GM12878 (cell line): ENCODE measurements at regions not wholly inside any gene's neighbourhood (a gene's known extent, or its start where the extent isn't known, plus 50 kb on each side); places are given as distances from the start of the nearest gene placed in this dataset.

ENCODE experiments used
- ATAC-seq: fragments of 200-7000 bp; cut with Tn5 transposase; 3 replicates; pipeline ENCODE4 v1.9.1; 2020; ENCODE audit warnings: mild to moderate bottlenecking, moderate library complexity
- BruUV-seq: library from RNA; stranded (reverse); fragments of 400-500 nt; replicated peaks from 2 replicates; lab custom pipeline; 2021; lab: Mats Ljungman, UMichigan
- CTCF ChIA-PET: fragments of 300-600 bp; sonication (Branson Sonifier 250); formaldehyde crosslinking; extraction: SDS; loops from one replicate; lab custom pipeline; 2021; ENCODE audit warnings: inconsistent platforms; lab: Yijun Ruan, JAX
- POLR2A ChIA-PET: fragments of 350-600 bp; formaldehyde crosslinking; extraction: SDS; loops from one replicate; lab custom pipeline; 2021; ENCODE audit warnings: inconsistent platforms; lab: Charles Lee
- RAD21 ChIA-PET: fragments of 300-600 bp; sonication (Branson Sonifier 250); formaldehyde crosslinking; loops from one replicate; lab custom pipeline; 2023; ENCODE audit warnings: antibody characterized with exemption; ENCODE audit not compliant: unreplicated experiment; lab: Charles Lee
- SMC1A ChIA-PET: fragments of 300-600 bp; sonication (Branson Sonifier 250); formaldehyde crosslinking; loops from one replicate; lab custom pipeline; 2023; ENCODE audit not compliant: unreplicated experiment, uncharacterized antibody; lab: Charles Lee
- DNase-seq: peaks from one replicate; pipeline ENCODE4 v3.0.0-alpha.2; 2011; ENCODE audit warnings: low read depth, low spot score
- FAIRE-seq: peaks from 3 replicates; lab custom pipeline; 2011; peaks lifted over from hg19 to GRCh38; lab: Jason Lieb, UNC
- H2AFZ ChIP-seq: 2 replicates; pipeline ENCODE4 v1.6.0; 2011; ENCODE audit warnings: low read depth, low read length, control low read depth; ENCODE audit not compliant: control insufficient read depth
- H3K27ac ChIP-seq: 2 replicates; pipeline ENCODE4 v1.5.1; 2011; ENCODE audit warnings: control low read depth; ENCODE audit not compliant: control insufficient read depth, insufficient read depth
- H3K27me3 ChIP-seq, 2 experiments: replicated peaks in 1 of 2; 2 replicates each; pipeline versions ENCODE4 v1.6.0 to v1.6.1; 2011; ENCODE audit warnings: low read length in 1 of 2; ENCODE audit not compliant: control insufficient read depth in 2 of 2, insufficient read depth in 2 of 2
- H3K36me3 ChIP-seq, 2 experiments: 2 replicates each; pipeline ENCODE4 v1.5.1; 2011; ENCODE audit warnings: low read length in 1 of 2; ENCODE audit not compliant: control insufficient read depth in 2 of 2, insufficient read depth in 2 of 2
- H3K4me1 ChIP-seq: 2 replicates; pipeline ENCODE4 v1.6.1; 2011; ENCODE audit warnings: mild to moderate bottlenecking, low read length, moderate library complexity, mixed read lengths; ENCODE audit not compliant: control insufficient read depth, insufficient read depth
- H3K4me2 ChIP-seq: 2 replicates; pipeline ENCODE4 v1.6.0; 2011; ENCODE audit warnings: control low read depth; ENCODE audit not compliant: control insufficient read depth, insufficient read depth
- H3K4me3 ChIP-seq: fragments of 200-600 bp; sonication (generic); 2 replicates; pipeline ENCODE4 v1.5.1; 2016
- H3K79me2 ChIP-seq: 2 replicates; pipeline ENCODE4 v1.6.0; 2011; ENCODE audit warnings: low read length; ENCODE audit not compliant: control insufficient read depth, insufficient read depth
- H3K9ac ChIP-seq: 2 replicates; pipeline ENCODE4 v1.8.0; 2011; ENCODE audit warnings: low read length, control low read depth, mixed read lengths; ENCODE audit not compliant: control insufficient read depth, insufficient read depth
- H3K9me3 ChIP-seq: replicated peaks from 3 replicates; pipeline ENCODE4 v1.5.1; 2011; ENCODE audit warnings: mild to moderate bottlenecking, low read length; ENCODE audit not compliant: control insufficient read depth, insufficient read depth
- H4K20me1 ChIP-seq: 2 replicates; pipeline ENCODE4 v1.6.0; 2011; ENCODE audit not compliant: control insufficient read depth, insufficient read depth
- CBFB ChIP-seq: IDR thresholded peaks from 2 replicates; pipeline ENCODE4 v1.6.1; 2016; ENCODE audit warnings: antibody characterized with exemption, low read depth
- CEBPB ChIP-seq, 2 experiments: fragments of 150-350 bp in 1 of 2; IDR thresholded peaks; 2 replicates each; pipeline ENCODE4 v1.6.1; 2012 to 2014; ENCODE audit warnings: low read depth in 2 of 2, low read length in 2 of 2, borderline replicate concordance in 1 of 2, inconsistent platforms in 1 of 2
- CEBPZ ChIP-seq: fragments of 150-350 bp; IDR thresholded peaks from 2 replicates; pipeline ENCODE4 v1.6.1; 2016; ENCODE audit warnings: low read depth, low read length
- FOXK2 ChIP-seq: fragments of 450-650 bp; IDR thresholded peaks from 2 replicates; pipeline ENCODE4 v1.6.1; 2017; ENCODE audit warnings: mild to moderate bottlenecking, moderate library complexity
- MTA2 ChIP-seq: fragments of 450-650 bp; IDR thresholded peaks from 2 replicates; pipeline ENCODE4 v1.6.1; 2016; ENCODE audit warnings: low read depth, mild to moderate bottlenecking, moderate library complexity
- NFYA ChIP-seq: IDR thresholded peaks from 2 replicates; pipeline ENCODE4 v1.6.1; 2011; ENCODE audit warnings: low read depth, mild to moderate bottlenecking, low read length, improper control_type of control experiment, borderline replicate concordance
- RBBP5 ChIP-seq: fragments of 200-600 bp; sonication (generic); conservative IDR thresholded peaks from 2 replicates; pipeline ENCODE4 v1.6.1; 2016
- SUZ12 ChIP-seq: fragments of 200-600 bp; sonication (generic); IDR thresholded peaks from one replicate; pipeline ENCODE4 v1.6.1; 2018; ENCODE audit warnings: antibody characterized with exemption, mild to moderate bottlenecking; ENCODE audit not compliant: unreplicated experiment
- ZNF622 ChIP-seq: fragments of 450-650 bp; IDR thresholded peaks from 2 replicates; pipeline ENCODE4 v1.6.1; 2017; ENCODE audit warnings: mild to moderate bottlenecking, inconsistent platforms
- WGBS: methylation state at CpG from one replicate; pipeline ENCODE4 v1.1.6; 2016; ENCODE audit warnings: low lambda C conversion rate; ENCODE audit not compliant: insufficient replicate concordance, insufficient coverage; ENCODE audit errors: missing lambda C conversion rate; 5-methylcytosine and 5-hydroxymethylcytosine counted together
- in situ Hi-C: fragments of 300-500 bp; cut with MboI; formaldehyde crosslinking; loops from 9 replicates; pipeline ENCODE4 v1.14.3; 2018; ENCODE audit warnings: mixed read lengths
- intact Hi-C: fragments of 100-400 bp; cut with micrococcal nuclease; formaldehyde crosslinking; loops from one replicate; pipeline ENCODE4 v1.14.2; 2022; ENCODE audit not compliant: unreplicated experiment
- TF ChIP-seq, protein P1 (sequence below): fragments of 450-650 bp; IDR thresholded peaks from 2 replicates; pipeline ENCODE4 v1.6.1; 2017; ENCODE audit warnings: mild to moderate bottlenecking, moderate library complexity
- TF ChIP-seq, protein P2 (sequence below): IDR thresholded peaks from 2 replicates; pipeline ENCODE4 v1.6.1; 2011; ENCODE audit warnings: low read depth, mild to moderate bottlenecking, low read length, moderate library complexity, borderline replicate concordance; ENCODE audit errors: extremely low read depth
- TF ChIP-seq, protein P3 (sequence below): fragments of 450-650 bp; formaldehyde crosslinking; IDR thresholded peaks from 2 replicates; pipeline ENCODE4 v1.5.0; 2022; ENCODE audit warnings: mild to moderate bottlenecking, missing genetic modification characterization
- TF ChIP-seq, protein P4 (sequence below): fragments of 450-650 bp; IDR thresholded peaks from 2 replicates; pipeline ENCODE4 v1.6.1; 2014; ENCODE audit warnings: mild to moderate bottlenecking

DNA sequence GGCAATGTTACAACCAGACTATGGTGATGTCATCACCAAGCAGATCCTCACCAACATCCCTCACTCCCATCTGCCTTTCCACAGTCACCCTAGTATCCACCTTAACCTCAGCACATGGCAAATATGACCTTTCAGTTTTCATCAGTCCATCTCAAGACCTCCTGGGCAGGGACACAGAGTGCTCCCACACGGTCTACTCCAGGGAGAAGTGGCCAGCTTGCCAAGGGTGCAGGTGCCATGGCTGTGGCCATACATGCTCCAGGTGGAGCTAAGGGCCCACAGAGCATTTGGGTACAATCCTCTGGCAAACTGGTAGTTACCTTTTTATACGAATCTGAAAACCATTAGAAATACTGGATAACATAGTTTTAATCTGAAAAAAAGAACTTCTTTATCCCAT is 453.1 kb downstream of the ADCYAP1 start:
- Histone ChIP-seq H2AFZ (no peak overlapping the region), H3K36me3 (no peaks in the 10 kb centered on the region), H3K4me2 (no peak overlapping the region), H3K4me1 (no peaks in the 10 kb centered on the region), H3K9ac (no peak overlapping the region), H3K4me3 (no peak overlapping the region), H3K27me3 (no peaks in the 10 kb centered on the region), H4K20me1 (no peaks in the 10 kb centered on the region), H3K9me3 (no peaks in the 10 kb centered on the region), H3K27ac (no peak overlapping the region), H3K79me2 (no peaks in the 10 kb centered on the region)
- ChIA-PET SMC1A (no interaction called here), CTCF (no interaction called here), POLR2A (no interaction called here), RAD21 (no interaction called here)
- ATAC-seq, result no peak
- no peak for DNase-seq
- WGBS, result 0% methylated on average over 2 of the region's 2 CpGs
- BruUV-seq, result no TSS peak
- in situ Hi-C loops, result no loop called here
- intact Hi-C loops, result no loop called here
- FAIRE-seq, result no peak
- no peak for TF ChIP-seq ZNF622
- no peak for TF ChIP-seq RBBP5
- TF ChIP-seq CEBPZ, result no peak
- no peak for TF ChIP-seq CBFB
- TF ChIP-seq MTA2, result no peak
- no peak for TF ChIP-seq SUZ12
- TF ChIP-seq FOXK2, result no peak
- TF ChIP-seq, protein P1, sequence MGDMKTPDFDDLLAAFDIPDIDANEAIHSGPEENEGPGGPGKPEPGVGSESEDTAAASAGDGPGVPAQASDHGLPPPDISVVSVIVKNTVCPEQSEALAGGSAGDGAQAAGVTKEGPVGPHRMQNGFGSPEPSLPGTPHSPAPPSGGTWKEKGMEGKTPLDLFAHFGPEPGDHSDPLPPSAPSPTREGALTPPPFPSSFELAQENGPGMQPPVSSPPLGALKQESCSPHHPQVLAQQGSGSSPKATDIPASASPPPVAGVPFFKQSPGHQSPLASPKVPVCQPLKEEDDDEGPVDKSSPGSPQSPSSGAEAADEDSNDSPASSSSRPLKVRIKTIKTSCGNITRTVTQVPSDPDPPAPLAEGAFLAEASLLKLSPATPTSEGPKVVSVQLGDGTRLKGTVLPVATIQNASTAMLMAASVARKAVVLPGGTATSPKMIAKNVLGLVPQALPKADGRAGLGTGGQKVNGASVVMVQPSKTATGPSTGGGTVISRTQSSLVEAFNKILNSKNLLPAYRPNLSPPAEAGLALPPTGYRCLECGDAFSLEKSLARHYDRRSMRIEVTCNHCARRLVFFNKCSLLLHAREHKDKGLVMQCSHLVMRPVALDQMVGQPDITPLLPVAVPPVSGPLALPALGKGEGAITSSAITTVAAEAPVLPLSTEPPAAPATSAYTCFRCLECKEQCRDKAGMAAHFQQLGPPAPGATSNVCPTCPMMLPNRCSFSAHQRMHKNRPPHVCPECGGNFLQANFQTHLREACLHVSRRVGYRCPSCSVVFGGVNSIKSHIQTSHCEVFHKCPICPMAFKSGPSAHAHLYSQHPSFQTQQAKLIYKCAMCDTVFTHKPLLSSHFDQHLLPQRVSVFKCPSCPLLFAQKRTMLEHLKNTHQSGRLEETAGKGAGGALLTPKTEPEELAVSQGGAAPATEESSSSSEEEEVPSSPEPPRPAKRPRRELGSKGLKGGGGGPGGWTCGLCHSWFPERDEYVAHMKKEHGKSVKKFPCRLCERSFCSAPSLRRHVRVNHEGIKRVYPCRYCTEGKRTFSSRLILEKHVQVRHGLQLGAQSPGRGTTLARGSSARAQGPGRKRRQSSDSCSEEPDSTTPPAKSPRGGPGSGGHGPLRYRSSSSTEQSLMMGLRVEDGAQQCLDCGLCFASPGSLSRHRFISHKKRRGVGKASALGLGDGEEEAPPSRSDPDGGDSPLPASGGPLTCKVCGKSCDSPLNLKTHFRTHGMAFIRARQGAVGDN, result no peak
- TF ChIP-seq NFYA, result no peak
- TF ChIP-seq, protein P2, sequence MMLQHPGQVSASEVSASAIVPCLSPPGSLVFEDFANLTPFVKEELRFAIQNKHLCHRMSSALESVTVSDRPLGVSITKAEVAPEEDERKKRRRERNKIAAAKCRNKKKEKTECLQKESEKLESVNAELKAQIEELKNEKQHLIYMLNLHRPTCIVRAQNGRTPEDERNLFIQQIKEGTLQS, result no peak
- TF ChIP-seq, protein P3, sequence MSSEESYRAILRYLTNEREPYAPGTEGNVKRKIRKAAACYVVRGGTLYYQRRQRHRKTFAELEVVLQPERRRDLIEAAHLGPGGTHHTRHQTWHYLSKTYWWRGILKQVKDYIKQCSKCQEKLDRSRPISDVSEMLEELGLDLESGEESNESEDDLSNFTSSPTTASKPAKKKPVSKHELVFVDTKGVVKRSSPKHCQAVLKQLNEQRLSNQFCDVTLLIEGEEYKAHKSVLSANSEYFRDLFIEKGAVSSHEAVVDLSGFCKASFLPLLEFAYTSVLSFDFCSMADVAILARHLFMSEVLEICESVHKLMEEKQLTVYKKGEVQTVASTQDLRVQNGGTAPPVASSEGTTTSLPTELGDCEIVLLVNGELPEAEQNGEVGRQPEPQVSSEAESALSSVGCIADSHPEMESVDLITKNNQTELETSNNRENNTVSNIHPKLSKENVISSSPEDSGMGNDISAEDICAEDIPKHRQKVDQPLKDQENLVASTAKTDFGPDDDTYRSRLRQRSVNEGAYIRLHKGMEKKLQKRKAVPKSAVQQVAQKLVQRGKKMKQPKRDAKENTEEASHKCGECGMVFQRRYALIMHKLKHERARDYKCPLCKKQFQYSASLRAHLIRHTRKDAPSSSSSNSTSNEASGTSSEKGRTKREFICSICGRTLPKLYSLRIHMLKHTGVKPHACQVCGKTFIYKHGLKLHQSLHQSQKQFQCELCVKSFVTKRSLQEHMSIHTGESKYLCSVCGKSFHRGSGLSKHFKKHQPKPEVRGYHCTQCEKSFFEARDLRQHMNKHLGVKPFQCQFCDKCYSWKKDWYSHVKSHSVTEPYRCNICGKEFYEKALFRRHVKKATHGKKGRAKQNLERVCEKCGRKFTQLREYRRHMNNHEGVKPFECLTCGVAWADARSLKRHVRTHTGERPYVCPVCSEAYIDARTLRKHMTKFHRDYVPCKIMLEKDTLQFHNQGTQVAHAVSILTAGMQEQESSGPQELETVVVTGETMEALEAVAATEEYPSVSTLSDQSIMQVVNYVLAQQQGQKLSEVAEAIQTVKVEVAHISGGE (CRISPR knock-in tag), result no peak
- TF ChIP-seq, protein P4, sequence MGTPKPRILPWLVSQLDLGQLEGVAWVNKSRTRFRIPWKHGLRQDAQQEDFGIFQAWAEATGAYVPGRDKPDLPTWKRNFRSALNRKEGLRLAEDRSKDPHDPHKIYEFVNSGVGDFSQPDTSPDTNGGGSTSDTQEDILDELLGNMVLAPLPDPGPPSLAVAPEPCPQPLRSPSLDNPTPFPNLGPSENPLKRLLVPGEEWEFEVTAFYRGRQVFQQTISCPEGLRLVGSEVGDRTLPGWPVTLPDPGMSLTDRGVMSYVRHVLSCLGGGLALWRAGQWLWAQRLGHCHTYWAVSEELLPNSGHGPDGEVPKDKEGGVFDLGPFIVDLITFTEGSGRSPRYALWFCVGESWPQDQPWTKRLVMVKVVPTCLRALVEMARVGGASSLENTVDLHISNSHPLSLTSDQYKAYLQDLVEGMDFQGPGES, result no peak
- TF ChIP-seq CEBPB (IDR thresholded peaks at IDR 0.05; ENCODE audit: borderline replicate concordance in 1 of 2, low read depth in 2 of 2, low read length in 2 of 2), result no peak
